Esophagus muscularis mucosa (tissue), 4 donors: ENCODE measurements at regions not wholly inside any gene's neighbourhood (a gene's known extent, or its start where the extent isn't known, plus 50 kb on each side); places are given as distances from the start of the nearest gene placed in this dataset.

Experiments used
- DNase-seq: peaks from one replicate; pipeline ENCODE4 v3.0.0-alpha.2; 2017; ENCODE audit errors: extremely low spot score
- H3K27ac ChIP-seq, 4 donors: fragments of 200-600 bp; sonication (generic); replicated peaks in 1 of 4; 1 replicate in 3 of 4; 2 replicates in 1 of 4; pipeline ENCODE4 v1.5.1; 2016 to 2019; ENCODE audit warnings: mild to moderate bottlenecking in 1 of 4
- H3K27me3 ChIP-seq, 4 donors: fragments of 200-600 bp; sonication (generic); one replicate each; pipeline versions ENCODE4 v1.5.1 to v1.6.0; 2016 to 2019
- H3K36me3 ChIP-seq, 4 donors: fragments of 200-600 bp; sonication (generic); one replicate each; pipeline ENCODE4 v1.5.1; 2016 to 2019
- H3K4me1 ChIP-seq, 4 donors: fragments of 200-600 bp; sonication (generic); one replicate each; pipeline ENCODE4 v1.5.1; 2016 to 2019
- H3K4me3 ChIP-seq, 4 donors: fragments of 200-600 bp; sonication (generic); 1 replicate in 2 of 4; 2 replicates in 2 of 4; pipeline ENCODE4 v1.5.1; 2016 to 2019; ENCODE audit warnings: mild to moderate bottlenecking in 4 of 4, moderate library complexity in 1 of 4
- H3K9me3 ChIP-seq, 4 donors: fragments of 200-600 bp; sonication (generic); 1 replicate in 3 of 4; 2 replicates in 1 of 4; pipeline ENCODE4 v1.5.1; 2016 to 2019
- EP300 ChIP-seq: sonication (generic); formaldehyde crosslinking; IDR thresholded peaks from one replicate; pipeline ENCODE4 v1.6.1; 2017; ENCODE audit warnings: antibody characterized with exemption
- POLR2A ChIP-seq: fragments of 450-650 bp; IDR thresholded peaks from one replicate; pipeline ENCODE4 v1.6.1; 2017; ENCODE audit warnings: antibody characterized with exemption, moderate library complexity, mild to moderate bottlenecking, low read depth
- POLR2AphosphoS5 ChIP-seq, 2 donors: sonication (generic); formaldehyde crosslinking; IDR thresholded peaks; one replicate each; pipeline ENCODE4 v1.6.1; 2017; ENCODE audit warnings: antibody characterized with exemption in 2 of 2
- WGBS: methylation state at CpG from one replicate; pipeline ENCODE4 v1.1.5; 2018; 5-methylcytosine and 5-hydroxymethylcytosine counted together
- intact Hi-C: fragments of 100-400 bp; cut with DNase I; formaldehyde crosslinking; loops from one replicate; pipeline ENCODE4 v1.15.1; 2023
- TF ChIP-seq, protein P1 (sequence below), 3 experiments: fragments of 200-600 bp in 2 of 3; fragments of 450-650 bp in 1 of 3; sonication (generic) in 2 of 3; IDR thresholded peaks; one replicate each; pipeline ENCODE4 v1.5.1; 2017 to 2019; ENCODE audit warnings: antibody characterized with exemption in 3 of 3, mild to moderate bottlenecking in 2 of 3, moderate library complexity in 1 of 3

DNA sequence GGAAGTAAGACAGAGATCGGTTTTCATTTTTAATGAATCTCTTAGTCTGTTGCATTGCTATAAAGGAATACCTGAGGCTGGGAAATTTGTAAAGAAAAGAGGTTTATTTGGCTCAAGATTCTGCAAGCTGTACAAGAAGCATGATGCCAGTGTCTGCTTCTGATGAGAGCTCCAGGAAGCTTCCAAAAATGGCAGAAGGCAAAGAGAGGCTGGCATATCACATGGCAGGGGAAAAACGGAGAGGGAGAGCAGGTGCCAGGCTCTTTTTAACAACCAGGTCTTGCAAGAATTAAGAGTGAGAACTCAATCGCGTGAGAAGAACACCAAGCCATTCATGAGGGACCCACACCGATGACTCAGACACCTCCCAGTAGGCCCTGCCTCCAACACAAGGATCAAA is 125.0 kb upstream of the THSD7A start:
- H3K4me3 ChIP-seq: no peak overlapping the region
- intact Hi-C loops: no loop called here
- H3K9me3 ChIP-seq: no peaks in the 10 kb centered on the region
- TF ChIP-seq EP300 (no peak), POLR2A (no peak), POLR2AphosphoS5 (IDR thresholded peaks at IDR 0.05) (no peak)
- TF ChIP-seq, protein P1, sequence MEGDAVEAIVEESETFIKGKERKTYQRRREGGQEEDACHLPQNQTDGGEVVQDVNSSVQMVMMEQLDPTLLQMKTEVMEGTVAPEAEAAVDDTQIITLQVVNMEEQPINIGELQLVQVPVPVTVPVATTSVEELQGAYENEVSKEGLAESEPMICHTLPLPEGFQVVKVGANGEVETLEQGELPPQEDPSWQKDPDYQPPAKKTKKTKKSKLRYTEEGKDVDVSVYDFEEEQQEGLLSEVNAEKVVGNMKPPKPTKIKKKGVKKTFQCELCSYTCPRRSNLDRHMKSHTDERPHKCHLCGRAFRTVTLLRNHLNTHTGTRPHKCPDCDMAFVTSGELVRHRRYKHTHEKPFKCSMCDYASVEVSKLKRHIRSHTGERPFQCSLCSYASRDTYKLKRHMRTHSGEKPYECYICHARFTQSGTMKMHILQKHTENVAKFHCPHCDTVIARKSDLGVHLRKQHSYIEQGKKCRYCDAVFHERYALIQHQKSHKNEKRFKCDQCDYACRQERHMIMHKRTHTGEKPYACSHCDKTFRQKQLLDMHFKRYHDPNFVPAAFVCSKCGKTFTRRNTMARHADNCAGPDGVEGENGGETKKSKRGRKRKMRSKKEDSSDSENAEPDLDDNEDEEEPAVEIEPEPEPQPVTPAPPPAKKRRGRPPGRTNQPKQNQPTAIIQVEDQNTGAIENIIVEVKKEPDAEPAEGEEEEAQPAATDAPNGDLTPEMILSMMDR (IDR thresholded peaks at IDR 0.05): no peak
- H3K4me1 ChIP-seq: no peaks in the 10 kb centered on the region
- H3K27ac ChIP-seq: no peak overlapping the region
- no peaks in the 10 kb centered on the region for H3K36me3 ChIP-seq
- WGBS: 70% methylated on average over 5 of the region's 5 CpGs
- no peak for DNase-seq
- no peaks in the 10 kb centered on the region for H3K27me3 ChIP-seq

DNA sequence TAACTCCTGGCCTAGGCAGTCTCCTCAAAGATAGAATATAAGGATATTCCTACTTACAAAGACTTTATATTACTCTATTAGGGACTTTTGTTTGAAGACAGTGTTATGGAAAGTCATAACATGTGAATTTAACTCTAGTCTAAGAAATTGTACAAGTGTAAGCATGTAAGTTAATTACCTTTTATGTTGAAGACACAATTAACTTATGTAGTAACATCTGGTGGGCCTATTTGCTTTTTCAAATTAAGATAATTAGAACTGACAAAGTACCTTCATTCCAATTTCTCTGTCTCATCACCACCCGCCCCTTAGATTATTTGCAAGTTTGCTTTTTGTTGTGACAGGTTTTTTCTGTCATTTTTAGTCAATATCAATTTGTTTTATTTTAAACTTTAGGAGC is 126.0 kb upstream of the THSD7A start:
- Histone ChIP-seq H3K4me3 (no peak overlapping the region), H3K27ac (no peak overlapping the region), H3K9me3 (no peaks in the 10 kb centered on the region), H3K36me3 (no peaks in the 10 kb centered on the region), H3K27me3 (no peaks in the 10 kb centered on the region), H3K4me1 (no peaks in the 10 kb centered on the region)
- intact Hi-C loops: no loop called here
- DNase-seq: no peak
- 68% methylated on average over 1 of the region's 1 CpG for WGBS
- TF ChIP-seq EP300 (no peak), POLR2A (no peak), POLR2AphosphoS5 (IDR thresholded peaks at IDR 0.05) (no peak)
- TF ChIP-seq, protein P1 (IDR thresholded peaks at IDR 0.05): no peak

DNA sequence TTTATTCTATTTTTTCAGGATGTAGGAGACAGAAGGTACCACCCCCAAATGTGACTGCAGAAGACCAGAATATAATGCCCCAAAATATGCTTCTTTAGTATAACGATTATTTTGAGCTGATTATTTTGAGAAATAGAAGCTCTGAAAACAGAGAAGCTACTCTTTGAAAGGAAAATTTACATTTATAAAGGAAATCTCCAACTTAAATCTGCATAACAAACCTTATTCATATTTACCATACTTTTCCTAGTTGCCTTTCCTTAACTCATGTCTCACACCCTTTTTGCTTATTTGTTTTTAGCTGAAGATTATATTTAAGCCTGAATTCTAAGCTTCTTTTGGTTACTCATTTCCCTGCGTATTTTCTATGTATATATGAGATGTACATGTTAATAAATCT is 127.1 kb upstream of the THSD7A start:
- intact Hi-C loops: no loop called here

DNA sequence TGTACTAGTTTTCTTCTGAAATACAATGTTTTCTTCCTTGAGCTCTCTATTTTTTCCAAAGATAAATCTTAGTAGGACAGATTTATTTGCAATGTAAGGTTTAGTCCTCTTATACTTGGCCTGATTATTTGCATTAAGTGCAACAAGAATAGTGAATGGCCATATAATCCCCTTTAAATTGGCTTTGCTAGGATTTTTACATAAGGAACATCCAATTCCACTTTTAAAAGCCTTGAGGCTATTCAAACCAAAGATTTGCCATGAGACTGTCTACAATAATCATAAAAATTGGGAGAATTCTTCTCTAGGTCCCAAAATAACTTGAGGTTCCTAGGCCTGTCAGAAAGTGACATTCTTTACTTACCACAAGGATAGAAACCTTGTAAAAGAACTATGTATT is 128.6 kb upstream of the THSD7A start:
- intact Hi-C loops: no loop called here
- no peaks in the 10 kb centered on the region for H3K4me1 ChIP-seq
- DNase-seq: no peak
- no peaks in the 10 kb centered on the region for H3K9me3 ChIP-seq
- no peak overlapping the region for H3K27ac ChIP-seq
- TF ChIP-seq, protein P1 (IDR thresholded peaks at IDR 0.05): no peak
- no peak for TF ChIP-seq EP300
- TF ChIP-seq POLR2A: no peak
- TF ChIP-seq POLR2AphosphoS5 (IDR thresholded peaks at IDR 0.05): no peak
- H3K36me3 ChIP-seq: no peaks in the 10 kb centered on the region
- H3K4me3 ChIP-seq: no peak overlapping the region
- no peaks in the 10 kb centered on the region for H3K27me3 ChIP-seq

More for the DNA sequence above, 127.1 kb upstream of the THSD7A start:
- Histone ChIP-seq H3K4me1 (no peaks in the 10 kb centered on the region), H3K9me3 (no peaks in the 10 kb centered on the region), H3K36me3 (no peaks in the 10 kb centered on the region), H3K27ac (no peak overlapping the region), H3K4me3 (no peak overlapping the region), H3K27me3 (no peaks in the 10 kb centered on the region)
- WGBS: 82% methylated on average over 2 of the region's 2 CpGs
- no peak for DNase-seq
- TF ChIP-seq POLR2AphosphoS5 (IDR thresholded peaks at IDR 0.05) (no peak), POLR2A (no peak), EP300 (no peak)
- TF ChIP-seq, protein P1 (IDR thresholded peaks at IDR 0.05): no peak

DNA sequence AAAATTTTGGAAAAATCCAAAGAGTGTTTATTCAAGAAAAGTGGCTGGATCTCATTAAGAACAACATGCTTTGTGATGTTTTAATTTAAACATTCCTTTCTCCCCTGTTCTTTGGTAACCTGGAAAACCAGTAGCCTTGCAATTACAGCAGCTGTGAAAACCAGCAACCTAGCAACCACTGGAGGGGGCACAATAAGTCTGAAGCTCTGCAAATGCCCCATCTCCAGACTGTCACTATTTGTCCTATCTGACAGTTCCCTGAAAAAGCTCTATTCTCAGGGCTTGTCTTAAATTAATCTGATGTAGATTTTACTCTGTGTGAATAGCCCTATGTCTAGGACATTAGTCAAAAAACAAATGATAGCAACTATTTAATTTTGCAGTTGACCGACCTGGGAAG is 137.6 kb upstream of the THSD7A start:
- Histone ChIP-seq H3K9me3 (peaks cover 0 to 10% (median 3%) of the 10 kb centered on the region in 4 donors), H3K27me3 (no peaks in the 10 kb centered on the region), H3K4me1 (no peaks in the 10 kb centered on the region), H3K4me3 (no peak overlapping the region), H3K36me3 (no peaks in the 10 kb centered on the region), H3K27ac (no peak overlapping the region)
- TF ChIP-seq, protein P1 (IDR thresholded peaks at IDR 0.05): no peak
- TF ChIP-seq POLR2A (no peak), EP300 (no peak), POLR2AphosphoS5 (IDR thresholded peaks at IDR 0.05) (no peak)
- 81% methylated on average over 1 of the region's 1 CpG for WGBS
- intact Hi-C loops: no loop called here
- no peak for DNase-seq
